B cell (primary cell): ENCODE measurements at regions not wholly inside any gene's neighbourhood (a gene's known extent, or its start where the extent isn't known, plus 50 kb on each side); places are given as distances from the start of the nearest gene placed in this dataset.

Experiments used
- ATAC-seq: fragments of 200-7000 bp; cut with Tn5 transposase; one replicate; pipeline ENCODE4 v1.10.0; 2021; ENCODE audit warnings: low read depth, mild to moderate bottlenecking, moderate number of reproducible peaks, moderate library complexity
- CTCF ChIA-PET: fragments of 350-600 bp; sonication (Branson Sonifier 250); formaldehyde crosslinking; loops from one replicate; lab custom pipeline; 2021; ENCODE audit warnings: antibody characterized with exemption, inconsistent platforms; lab: Charles Lee
- POLR2A ChIA-PET: fragments of 350-600 bp; sonication (Branson Sonifier 250); formaldehyde crosslinking; loops from one replicate; lab custom pipeline; 2021; ENCODE audit warnings: antibody characterized with exemption; lab: Charles Lee
- DNase-seq: peaks from one replicate; pipeline ENCODE4 v3.0.0; 2013
- H2AFZ ChIP-seq: 2 replicates; pipeline ENCODE4 v1.6.1; 2012; ENCODE audit warnings: mild to moderate bottlenecking, low read depth, low read length; ENCODE audit not compliant: insufficient read depth, poor library complexity, severe bottlenecking
- H3K27ac ChIP-seq, 2 donors: 1 replicate in 1 of 2; 2 replicates in 1 of 2; pipeline ENCODE4 v1.5.1; 2012 to 2013; ENCODE audit warnings: low read length in 2 of 2, mild to moderate bottlenecking in 2 of 2, moderate library complexity in 1 of 2
- H3K27me3 ChIP-seq, 4 experiments: fragments of 200-600 bp in 1 of 4; sonication (generic) in 1 of 4; replicated peaks in 1 of 4; 1 replicate in 2 of 4; 2 replicates in 2 of 4; pipeline versions ENCODE4 v1.6.1 to v1.7.0; 2013 to 2016; ENCODE audit warnings: low read length in 3 of 4, mild to moderate bottlenecking in 2 of 4, mixed read lengths in 1 of 4, moderate library complexity in 1 of 4; ENCODE audit not compliant: insufficient read depth in 4 of 4, control insufficient read depth in 3 of 4; ENCODE audit errors: control extremely low read depth in 1 of 4
- H3K36me3 ChIP-seq, 2 experiments: replicated peaks in 1 of 2; 1 replicate in 1 of 2; 2 replicates in 1 of 2; pipeline versions ENCODE4 v1.6.1 to v1.7.1; 2013; ENCODE audit warnings: low read length in 1 of 2; ENCODE audit not compliant: insufficient read depth in 2 of 2, control insufficient read depth in 1 of 2; ENCODE audit errors: control extremely low read depth in 1 of 2, extremely low read depth in 1 of 2
- H3K4me1 ChIP-seq, 2 donors: fragments of 200-600 bp in 1 of 2; sonication (generic) in 1 of 2; 1 replicate in 1 of 2; 2 replicates in 1 of 2; pipeline versions ENCODE4 v1.5.1 to v1.6.1; 2013 to 2017; ENCODE audit warnings: low read length in 2 of 2; ENCODE audit not compliant: control insufficient read depth in 2 of 2, insufficient read depth in 2 of 2
- H3K4me2 ChIP-seq: replicated peaks from 2 replicates; pipeline ENCODE3; 2012; ENCODE audit warnings: mild to moderate bottlenecking, low read depth, low read length; ENCODE audit not compliant: poor library complexity, severe bottlenecking
- H3K4me3 ChIP-seq, 5 experiments: fragments of 200-600 bp in 1 of 5; sonication (generic) in 1 of 5; 1 replicate in 3 of 5; 2 replicates in 2 of 5; pipeline versions ENCODE4 v1.5.1 to v1.7.0; 2011 to 2016; ENCODE audit warnings: low read length in 4 of 5, mild to moderate bottlenecking in 4 of 5, low read depth in 2 of 5, control low read depth in 1 of 5, moderate library complexity in 1 of 5; ENCODE audit not compliant: insufficient read depth in 1 of 5; ENCODE audit errors: control extremely low read depth in 1 of 5, extremely low read depth in 1 of 5
- H3K79me2 ChIP-seq: fragments of 200-600 bp; sonication (generic); one replicate; pipeline ENCODE4 v1.6.0; 2016; ENCODE audit warnings: low read length; ENCODE audit not compliant: control insufficient read depth, insufficient read depth
- H3K9ac ChIP-seq: fragments of 200-600 bp; sonication (generic); 2 replicates; pipeline ENCODE4 v1.6.1; 2017; ENCODE audit warnings: mild to moderate bottlenecking, low read length, moderate library complexity
- H3K9me3 ChIP-seq, 3 donors: one replicate each; pipeline versions ENCODE4 v1.6.1 to v1.7.1; 2013; ENCODE audit warnings: low read length in 2 of 3; ENCODE audit not compliant: control insufficient read depth in 2 of 3, insufficient read depth in 1 of 3; ENCODE audit errors: control extremely low read depth in 1 of 3
- H4K20me1 ChIP-seq: 2 replicates; pipeline ENCODE4 v1.6.0; 2012; ENCODE audit warnings: mild to moderate bottlenecking, low read length; ENCODE audit not compliant: insufficient read depth, control insufficient read depth, poor library complexity, severe bottlenecking
- H3K27ac Mint-ChIP-seq: one replicate; pipeline ENCODE4 v1.8.0; 2021; ENCODE audit warnings: mixed read lengths
- H3K27me3 Mint-ChIP-seq: one replicate; pipeline ENCODE4 v1.8.0; 2021; ENCODE audit warnings: mixed read lengths
- H3K4me1 Mint-ChIP-seq: one replicate; pipeline ENCODE4 v1.8.0; 2021; ENCODE audit warnings: mixed read lengths
- H3K4me3 Mint-ChIP-seq: one replicate; pipeline ENCODE4 v1.8.0; 2021; ENCODE audit warnings: mixed read lengths
- H3K9me3 Mint-ChIP-seq: one replicate; pipeline ENCODE4 v1.8.0; 2022; ENCODE audit warnings: mixed read lengths; ENCODE audit not compliant: insufficient read depth
- CTCF ChIP-seq: fragments of 200-600 bp; IDR thresholded peaks from one replicate; pipeline ENCODE4 v1.8.0; 2022; ENCODE audit warnings: antibody characterized with exemption, mild to moderate bottlenecking
- EZH2 ChIP-seq: IDR thresholded peaks from 2 replicates; pipeline ENCODE4 v1.6.1; 2012; ENCODE audit warnings: borderline replicate concordance, low read depth, mild to moderate bottlenecking, moderate library complexity, low read length; ENCODE audit not compliant: insufficient read depth, poor library complexity, severe bottlenecking
- WGBS: methylation state at CpG from one replicate; pipeline ENCODE4 v1.1.5; 2013; ENCODE audit warnings: missing lambda C conversion rate; ENCODE audit not compliant: insufficient coverage; 5-methylcytosine and 5-hydroxymethylcytosine counted together
- intact Hi-C: fragments of 100-400 bp; cut with micrococcal nuclease; formaldehyde crosslinking; loops from one replicate; pipeline ENCODE4 v1.10.0; 2022

DNA sequence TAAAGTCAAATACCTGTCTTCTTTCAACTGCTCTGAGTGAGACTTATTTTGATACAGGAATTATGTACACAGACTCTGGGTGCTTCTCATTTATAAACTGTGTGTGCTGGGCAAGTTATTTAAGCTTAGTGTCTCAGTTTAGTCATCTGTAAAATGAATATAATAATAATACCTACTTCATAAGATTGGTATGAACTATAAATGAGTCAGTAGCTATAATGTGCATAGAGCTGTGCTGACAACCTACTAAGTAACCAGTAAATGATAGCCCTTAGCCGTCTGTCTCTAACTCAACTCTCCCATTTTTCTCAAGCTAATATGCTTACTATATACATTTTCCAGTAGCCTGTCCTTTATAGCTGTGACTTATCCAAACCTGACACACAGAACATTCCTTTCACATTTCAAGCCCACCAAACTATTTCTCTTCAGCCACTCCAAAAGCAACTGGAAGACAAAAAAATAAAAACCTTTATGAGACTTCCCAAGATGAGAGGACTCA is 319.8 kb downstream of the ETAA1 start:
- Histone ChIP-seq H3K4me2 (no peak overlapping the region), H3K9me3 (peaks cover 0 to 7% (median 0%) of the 10 kb centered on the region in 3 donors), H3K27ac (no peak overlapping the region), H3K36me3 (no peaks in the 10 kb centered on the region), H3K9ac (no peak overlapping the region), H3K27me3 (no peaks in the 10 kb centered on the region), H4K20me1 (no peaks in the 10 kb centered on the region), H3K79me2 (no peaks in the 10 kb centered on the region), H3K4me1 (no peaks in the 10 kb centered on the region), H2AFZ (no peak overlapping the region), H3K4me3 (no peak overlapping the region)
- intact Hi-C loops = no loop called here
- ChIA-PET CTCF (no interaction called here), POLR2A (no interaction called here)
- Mint-ChIP-seq H3K27me3 (peaks cover 4% of the 10 kb centered on the region), H3K4me1 (no peaks in the 10 kb centered on the region), H3K27ac (no peak overlapping the region), H3K4me3 (no peak overlapping the region), H3K9me3 (no peaks in the 10 kb centered on the region)
- ATAC-seq (no peak), DNase-seq (no peak)
- TF ChIP-seq EZH2 = no peak
- no peak for TF ChIP-seq CTCF
- WGBS = 100% methylated on average over 1 of the region's 1 CpG

- TF ChIP-seq EZH2 = no peak
- TF ChIP-seq CTCF = no peak
- Histone ChIP-seq H3K36me3 (no peaks in the 10 kb centered on the region), H3K79me2 (no peaks in the 10 kb centered on the region), H3K4me2 (no peak overlapping the region), H3K4me3 (no peak overlapping the region), H3K9me3 (peaks cover 0 to 7% (median 0%) of the 10 kb centered on the region in 3 donors), H4K20me1 (no peaks in the 10 kb centered on the region), H3K9ac (no peak overlapping the region), H3K27me3 (no peaks in the 10 kb centered on the region), H3K4me1 (no peaks in the 10 kb centered on the region), H3K27ac (no peak overlapping the region), H2AFZ (no peak overlapping the region)
- ATAC-seq (no peak), DNase-seq (no peak)
- CTCF ChIA-PET = no interaction called here
- Mint-ChIP-seq H3K9me3 (no peaks in the 10 kb centered on the region), H3K4me1 (no peaks in the 10 kb centered on the region), H3K27me3 (peaks cover 4% of the 10 kb centered on the region), H3K27ac (no peak overlapping the region), H3K4me3 (no peak overlapping the region)
- intact Hi-C loops = no loop called here
- POLR2A ChIA-PET = no interaction called here
These were observed 320.6 kb downstream of the ETAA1 start for GRCh38 chr2:67717692-67718091.
